Breast epithelium (tissue), 4 donors: ENCODE measurements at regions not wholly inside any gene's neighbourhood (a gene's known extent, or its start where the extent isn't known, plus 50 kb on each side); places are given as distances from the start of the nearest gene placed in this dataset.

Experiments used
- DNase-seq, 2 donors: peaks; one replicate each; pipeline ENCODE4 v3.0.0-alpha.2; 2019; ENCODE audit warnings: low spot score in 2 of 2
- H3K27ac ChIP-seq, 2 donors: fragments of 200-600 bp; sonication (generic) in 1 of 2; one replicate each; pipeline ENCODE4 v1.5.1; 2016 to 2019; ENCODE audit warnings: mild to moderate bottlenecking in 1 of 2
- H3K27me3 ChIP-seq, 2 donors: fragments of 200-600 bp; sonication (generic) in 1 of 2; one replicate each; pipeline versions ENCODE4 v1.5.1 to v1.6.0; 2017 to 2019; ENCODE audit warnings: control low read depth in 1 of 2, mild to moderate bottlenecking in 1 of 2
- H3K36me3 ChIP-seq: fragments of 200-600 bp; one replicate; pipeline ENCODE4 v1.5.1; 2019
- H3K4me1 ChIP-seq, 2 donors: fragments of 200-600 bp; sonication (generic); one replicate each; pipeline ENCODE4 v1.5.1; 2016 to 2019; ENCODE audit warnings: control low read depth in 1 of 2
- H3K4me3 ChIP-seq, 3 donors: fragments of 200-600 bp; sonication (generic); 1 replicate in 2 of 3; 2 replicates in 1 of 3; pipeline ENCODE4 v1.5.1; 2016 to 2019; ENCODE audit warnings: mild to moderate bottlenecking in 3 of 3, moderate library complexity in 2 of 3
- H3K9me3 ChIP-seq, 2 donors: fragments of 200-600 bp; sonication (generic) in 1 of 2; one replicate each; pipeline ENCODE4 v1.5.1; 2016 to 2019; ENCODE audit warnings: control low read depth in 1 of 2
- CTCF ChIP-seq, 3 donors: fragments of 450-650 bp; IDR thresholded peaks; one replicate each; pipeline ENCODE4 v1.5.1; 2016 to 2017; ENCODE audit warnings: antibody characterized with exemption in 3 of 3, mild to moderate bottlenecking in 3 of 3, moderate library complexity in 3 of 3
- POLR2A ChIP-seq: fragments of 450-650 bp; IDR thresholded peaks from one replicate; pipeline ENCODE4 v1.6.1; 2016; ENCODE audit warnings: antibody characterized with exemption, mild to moderate bottlenecking, moderate library complexity
- POLR2AphosphoS5 ChIP-seq, 3 donors: sonication (generic); formaldehyde crosslinking; IDR thresholded peaks; one replicate each; pipeline ENCODE4 v1.6.1; 2017; ENCODE audit warnings: antibody characterized with exemption in 3 of 3
- intact Hi-C: fragments of 100-400 bp; cut with DNase I; formaldehyde crosslinking; loops from one replicate; pipeline ENCODE4 v1.15.1; 2023; ENCODE audit warnings: low total_unique reads

GRCh38 chr6:94184666-94185464 is 765.5 kb upstream of the EPHA7 start:
- intact Hi-C loops: no loop called here

DNA sequence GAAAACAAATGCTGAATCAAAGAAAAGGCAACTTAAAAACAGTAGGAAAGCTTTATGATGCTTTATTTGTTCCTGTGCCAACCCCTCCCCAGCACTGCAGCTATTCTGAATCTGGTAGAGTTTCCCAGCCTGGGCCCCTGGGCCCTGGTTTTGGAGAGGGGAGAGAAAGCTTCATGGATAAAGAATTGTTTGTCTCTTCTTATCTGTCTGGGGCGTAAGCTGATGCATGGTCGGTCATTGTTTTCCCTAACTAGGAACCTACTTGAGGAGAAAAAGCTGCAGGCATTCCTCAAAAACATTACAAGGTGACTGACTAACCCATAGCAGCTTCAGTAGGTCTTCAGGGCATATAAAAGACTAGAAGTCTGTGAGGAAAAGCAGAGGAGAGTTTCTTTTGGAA is 758.1 kb upstream of the EPHA7 start:
- H3K27me3 ChIP-seq: no peaks in the 10 kb centered on the region
- intact Hi-C loops: no loop called here
- no peak overlapping the region for H3K4me3 ChIP-seq
- no peak for TF ChIP-seq POLR2A
- no peak for TF ChIP-seq POLR2AphosphoS5 (IDR thresholded peaks at IDR 0.05)
- TF ChIP-seq CTCF (IDR thresholded peaks at IDR 0.05): no peak
- peaks cover 0 to 6% of the 10 kb centered on the region in 2 donors for H3K9me3 ChIP-seq
- no peak for DNase-seq
- H3K4me1 ChIP-seq: no peaks in the 10 kb centered on the region
- H3K36me3 ChIP-seq: no peaks in the 10 kb centered on the region
- no peak overlapping the region for H3K27ac ChIP-seq

More at GRCh38 chr6:94184666-94185464, 765.5 kb upstream of the EPHA7 start:
- H3K27ac ChIP-seq: no peak overlapping the region
- no peaks in the 10 kb centered on the region for H3K27me3 ChIP-seq
- H3K36me3 ChIP-seq: no peaks in the 10 kb centered on the region
- H3K4me1 ChIP-seq: no peaks in the 10 kb centered on the region
- DNase-seq: no peak
- no peak overlapping the region for H3K4me3 ChIP-seq
- TF ChIP-seq POLR2AphosphoS5 (IDR thresholded peaks at IDR 0.05): no peak
- TF ChIP-seq POLR2A: no peak
- TF ChIP-seq CTCF (IDR thresholded peaks at IDR 0.05): no peak
- peaks cover 7 to 9% of the 10 kb centered on the region in 2 donors for H3K9me3 ChIP-seq

- Histone ChIP-seq H3K4me3 (no peak overlapping the region), H3K36me3 (no peaks in the 10 kb centered on the region), H3K9me3 (peaks cover 0 to 11% of the 10 kb centered on the region in 2 donors), H3K4me1 (no peaks in the 10 kb centered on the region), H3K27ac (no peak overlapping the region), H3K27me3 (no peaks in the 10 kb centered on the region)
- DNase-seq: no peak
- intact Hi-C loops: no loop called here
- TF ChIP-seq CTCF (IDR thresholded peaks at IDR 0.05): no peak
- TF ChIP-seq POLR2AphosphoS5 (IDR thresholded peaks at IDR 0.05): no peak
- no peak for TF ChIP-seq POLR2A
Measured at GRCh38 chr6:94175465-94175864, 756.1 kb upstream of the EPHA7 start.

- Histone ChIP-seq H3K4me1 (no peaks in the 10 kb centered on the region), H3K27me3 (no peaks in the 10 kb centered on the region), H3K36me3 (no peaks in the 10 kb centered on the region), H3K27ac (no peak overlapping the region), H3K4me3 (no peak overlapping the region), H3K9me3 (peaks cover 0 to 3% of the 10 kb centered on the region in 2 donors)
- no peak for TF ChIP-seq POLR2A
- no peak for TF ChIP-seq CTCF (IDR thresholded peaks at IDR 0.05)
- TF ChIP-seq POLR2AphosphoS5 (IDR thresholded peaks at IDR 0.05): no peak
- intact Hi-C loops: no loop called here
- no peak for DNase-seq
Measured at GRCh38 chr6:94163877-94164276, 744.5 kb upstream of the EPHA7 start.

DNA sequence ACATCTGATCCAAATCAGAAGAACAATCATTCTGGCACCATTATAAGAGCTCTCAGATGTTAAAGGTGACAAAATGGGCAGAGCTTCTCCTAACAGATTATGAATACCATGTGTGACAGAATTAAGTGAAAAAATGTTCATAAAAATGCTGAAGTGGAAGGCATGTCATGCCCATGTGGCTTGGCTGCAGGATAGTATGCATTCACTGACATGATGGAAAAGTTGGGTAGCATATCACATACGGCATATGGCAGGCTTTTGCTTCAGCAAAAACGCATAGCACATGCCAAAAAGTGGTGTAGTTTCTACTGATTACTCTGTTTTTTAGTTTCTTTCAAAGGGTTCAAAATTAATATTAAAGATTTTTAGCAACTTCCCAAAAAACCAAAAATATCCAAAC is 731.5 kb upstream of the EPHA7 start:
- no peak for DNase-seq
- Histone ChIP-seq H3K4me3 (no peak overlapping the region), H3K9me3 (no peaks in the 10 kb centered on the region), H3K27me3 (no peaks in the 10 kb centered on the region), H3K4me1 (no peaks in the 10 kb centered on the region), H3K36me3 (no peaks in the 10 kb centered on the region), H3K27ac (no peak overlapping the region)
- TF ChIP-seq POLR2AphosphoS5 (IDR thresholded peaks at IDR 0.05) (no peak), POLR2A (no peak), CTCF (IDR thresholded peaks at IDR 0.05) (no peak)
- intact Hi-C loops: no loop called here
